PC-3 (cell line): ENCODE measurements at regions not wholly inside any gene's neighbourhood (a gene's known extent, or its start where the extent isn't known, plus 50 kb on each side); places are given as distances from the start of the nearest gene placed in this dataset.

Experiments used
- EZH2phosphoT487 ChIP-seq: fragments of 300-600 bp; sonication (generic); IDR thresholded peaks from 2 replicates; pipeline ENCODE4 v1.6.1; 2018; ENCODE audit warnings: mild to moderate bottlenecking, antibody characterized with exemption, low read length, borderline replicate concordance
- TF ChIP-seq, protein P1 (sequence below): fragments of 300-600 bp; sonication (generic); conservative IDR thresholded peaks from 2 replicates; pipeline ENCODE4 v1.5.1; 2017; ENCODE audit warnings: antibody characterized with exemption, low read depth, mild to moderate bottlenecking, low read length

DNA sequence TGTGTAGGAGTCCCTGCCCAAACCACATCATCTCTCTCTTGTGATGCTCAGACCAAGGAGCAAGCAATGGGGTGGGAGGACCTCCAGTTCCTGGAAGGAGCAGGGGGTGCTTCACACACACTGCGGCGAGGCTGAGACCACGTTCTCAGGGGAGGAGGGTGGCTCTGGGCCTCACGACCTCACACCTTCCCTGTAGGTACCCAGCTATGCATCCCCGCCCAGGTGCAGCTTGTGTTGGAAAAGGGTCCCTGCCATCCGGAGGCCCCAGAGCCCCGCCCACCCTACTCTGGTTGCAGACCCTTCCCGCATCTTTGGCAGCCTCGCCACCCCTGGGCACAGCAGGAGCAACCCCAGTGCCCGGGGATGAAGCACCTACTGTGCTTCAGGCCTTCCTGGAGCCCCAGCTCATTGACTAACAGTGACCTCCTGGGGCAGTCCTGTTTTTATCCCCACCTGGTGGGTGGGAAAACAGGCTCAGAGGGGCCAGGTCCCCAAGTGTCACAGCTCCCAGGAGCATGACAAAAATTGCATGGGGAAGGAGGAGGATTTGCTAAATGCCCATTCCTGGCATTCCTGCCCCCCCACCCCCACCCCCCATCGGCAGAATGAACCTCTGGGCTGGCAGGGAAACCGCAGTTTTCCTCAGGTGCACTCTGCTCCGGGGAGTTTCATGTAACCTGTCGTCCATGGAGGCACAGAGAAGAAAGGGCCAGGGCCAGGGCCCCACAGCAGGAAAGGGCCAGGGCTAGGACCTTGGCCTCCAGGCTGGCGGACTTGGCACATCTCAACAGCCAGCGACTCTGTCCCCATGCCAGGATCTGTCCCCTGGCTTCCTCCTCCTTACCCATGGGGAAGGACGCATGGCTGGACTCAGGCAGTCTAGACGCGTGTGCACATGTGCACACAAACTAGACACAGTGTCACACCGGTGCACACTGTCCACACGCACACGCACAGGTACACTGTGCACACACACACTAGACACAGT is 81.0 kb downstream of the IGLL1 start:
- TF ChIP-seq, protein P1, sequence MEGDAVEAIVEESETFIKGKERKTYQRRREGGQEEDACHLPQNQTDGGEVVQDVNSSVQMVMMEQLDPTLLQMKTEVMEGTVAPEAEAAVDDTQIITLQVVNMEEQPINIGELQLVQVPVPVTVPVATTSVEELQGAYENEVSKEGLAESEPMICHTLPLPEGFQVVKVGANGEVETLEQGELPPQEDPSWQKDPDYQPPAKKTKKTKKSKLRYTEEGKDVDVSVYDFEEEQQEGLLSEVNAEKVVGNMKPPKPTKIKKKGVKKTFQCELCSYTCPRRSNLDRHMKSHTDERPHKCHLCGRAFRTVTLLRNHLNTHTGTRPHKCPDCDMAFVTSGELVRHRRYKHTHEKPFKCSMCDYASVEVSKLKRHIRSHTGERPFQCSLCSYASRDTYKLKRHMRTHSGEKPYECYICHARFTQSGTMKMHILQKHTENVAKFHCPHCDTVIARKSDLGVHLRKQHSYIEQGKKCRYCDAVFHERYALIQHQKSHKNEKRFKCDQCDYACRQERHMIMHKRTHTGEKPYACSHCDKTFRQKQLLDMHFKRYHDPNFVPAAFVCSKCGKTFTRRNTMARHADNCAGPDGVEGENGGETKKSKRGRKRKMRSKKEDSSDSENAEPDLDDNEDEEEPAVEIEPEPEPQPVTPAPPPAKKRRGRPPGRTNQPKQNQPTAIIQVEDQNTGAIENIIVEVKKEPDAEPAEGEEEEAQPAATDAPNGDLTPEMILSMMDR, result no peak
- no peak for TF ChIP-seq EZH2phosphoT487
